Stimulated activated CD4-positive, alpha-beta T cell treated with anti-CD3 and anti-CD28 coated beads, Interleukin-4, amount 100 ng/mL, for 1 hour (primary cell): ENCODE measurements at regions not wholly inside any gene's neighbourhood (a gene's known extent, or its start where the extent isn't known, plus 50 kb on each side); places are given as distances from the start of the nearest gene placed in this dataset.
"Not testable (repeated sequence)": the region's sequence is repeated elsewhere in the genome, so short reads cannot be mapped to it uniquely, and the experiment has no call there.

Experiments
- DNase-seq: peaks from one replicate; pipeline ENCODE4 v3.0.0-alpha.2; 2020

DNA sequence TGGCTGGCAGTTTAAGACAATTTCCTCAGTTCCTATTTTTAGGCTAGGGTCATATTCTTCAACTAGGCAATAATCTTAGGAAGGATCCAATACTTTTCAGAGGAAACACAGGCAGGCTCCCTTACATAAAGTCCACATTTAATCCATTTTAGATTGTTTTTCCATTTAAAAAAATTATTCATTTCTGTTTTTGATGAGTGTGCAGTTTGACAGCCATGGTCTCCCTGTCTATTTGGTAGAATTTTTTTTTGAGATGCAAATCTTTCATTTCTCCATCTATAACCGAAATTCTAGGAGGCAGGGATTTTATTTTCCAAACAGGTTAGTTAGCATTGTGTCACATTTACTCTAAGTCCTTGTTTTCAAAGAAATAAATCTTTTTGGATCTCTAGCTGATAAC, 326.8 kb downstream of the PPP4R3C start:
- DNase-seq = no peak

DNA sequence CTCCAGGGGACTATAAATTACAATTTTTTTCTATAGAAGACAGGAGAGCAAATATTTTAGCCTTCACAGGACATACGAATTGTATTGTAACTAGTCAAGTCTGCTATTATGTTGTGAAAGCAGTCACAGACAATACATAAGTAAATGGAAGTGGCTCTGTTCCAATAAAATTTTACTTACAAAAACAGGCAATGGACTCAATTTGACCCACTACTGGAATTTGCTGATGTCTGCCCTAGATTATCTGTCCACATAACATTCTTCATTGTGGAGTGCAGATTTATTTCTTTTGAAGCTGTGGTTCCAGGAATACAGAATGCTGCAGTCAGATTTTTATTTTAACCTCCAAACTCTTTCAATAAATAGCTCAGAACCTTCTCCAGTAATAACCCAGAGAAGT, 330.3 kb downstream of the PPP4R3C start:
- DNase-seq = no peak

DNA sequence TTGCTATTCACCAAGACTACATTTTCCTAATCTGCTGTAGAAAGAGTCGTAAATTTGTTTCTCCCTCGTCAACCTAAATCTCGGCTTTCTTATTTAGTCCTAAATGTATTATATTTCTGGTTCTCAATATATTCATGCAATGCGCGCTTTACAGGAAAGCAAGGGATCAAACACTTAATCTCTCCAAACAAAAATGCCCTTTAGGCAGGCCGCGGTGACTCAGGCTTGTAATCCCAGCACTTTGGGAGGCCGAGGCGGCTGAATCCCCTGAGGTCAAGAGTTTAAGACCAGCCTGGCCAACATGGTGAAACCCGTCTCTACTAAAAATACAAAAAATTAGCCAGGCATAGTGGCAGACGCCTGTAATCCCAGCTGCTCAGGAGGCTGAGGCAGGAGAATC, 376.0 kb downstream of the PPP4R3C start:
- DNase-seq = not testable (repeated sequence)

DNA sequence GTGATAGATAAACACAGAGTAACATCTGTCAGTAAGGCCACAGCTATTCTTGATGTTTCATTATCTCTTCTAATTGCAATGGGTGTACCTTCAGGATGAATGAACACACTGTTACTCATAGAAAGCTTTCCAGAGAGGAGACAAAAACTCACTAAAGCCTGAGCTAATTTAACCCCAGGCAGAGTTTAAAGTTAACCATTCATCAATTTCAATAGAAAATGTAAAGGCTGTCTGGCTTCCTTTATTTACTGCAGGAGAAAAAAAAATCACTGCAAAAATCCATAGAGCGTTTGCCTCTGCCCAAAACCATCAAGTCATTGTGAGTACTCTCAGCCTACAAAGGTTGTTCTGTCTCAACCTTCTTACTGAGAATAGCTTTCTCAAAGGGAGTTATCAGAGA, 376.9 kb downstream of the PPP4R3C start:
- no peak for DNase-seq

DNA sequence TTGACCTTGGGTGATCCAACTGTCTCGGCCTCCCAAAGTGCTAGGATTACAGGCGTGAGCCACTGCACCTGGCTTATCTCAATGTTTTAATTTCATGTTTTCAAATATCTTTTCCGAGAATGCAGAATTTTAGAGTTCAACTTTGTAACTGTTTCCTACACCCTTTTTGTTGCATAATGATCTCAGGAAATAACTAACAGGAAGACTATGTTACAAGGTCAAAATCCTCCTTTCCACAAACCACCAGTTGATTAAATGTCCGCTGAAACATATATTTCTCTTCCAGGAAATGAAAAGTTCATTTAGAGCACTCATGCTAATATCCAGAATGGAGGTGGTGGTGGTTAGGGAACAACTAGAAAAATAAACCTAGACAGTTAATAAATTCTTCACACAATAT, 377.8 kb downstream of the PPP4R3C start:
- DNase-seq = no peak

DNA sequence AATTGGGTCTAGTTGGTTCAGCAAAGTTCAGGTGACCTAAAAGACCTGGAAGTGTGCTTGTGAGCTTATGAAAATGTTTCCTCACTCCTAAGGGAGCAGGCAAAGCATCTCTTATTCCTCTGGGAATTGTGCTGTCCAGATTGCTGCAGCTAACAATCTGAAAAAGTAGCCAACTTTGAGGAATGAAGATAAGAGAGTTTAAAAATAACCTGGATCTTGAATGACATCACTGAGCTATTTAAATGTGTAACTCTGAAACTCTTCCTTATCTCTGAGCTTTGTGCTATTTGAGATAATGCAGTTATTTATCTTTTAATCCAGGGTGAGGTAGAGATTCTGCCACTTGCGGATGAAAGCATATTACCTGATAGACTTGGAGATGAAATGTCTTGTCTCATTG, 384.8 kb downstream of the PPP4R3C start:
- DNase-seq = no peak

DNA sequence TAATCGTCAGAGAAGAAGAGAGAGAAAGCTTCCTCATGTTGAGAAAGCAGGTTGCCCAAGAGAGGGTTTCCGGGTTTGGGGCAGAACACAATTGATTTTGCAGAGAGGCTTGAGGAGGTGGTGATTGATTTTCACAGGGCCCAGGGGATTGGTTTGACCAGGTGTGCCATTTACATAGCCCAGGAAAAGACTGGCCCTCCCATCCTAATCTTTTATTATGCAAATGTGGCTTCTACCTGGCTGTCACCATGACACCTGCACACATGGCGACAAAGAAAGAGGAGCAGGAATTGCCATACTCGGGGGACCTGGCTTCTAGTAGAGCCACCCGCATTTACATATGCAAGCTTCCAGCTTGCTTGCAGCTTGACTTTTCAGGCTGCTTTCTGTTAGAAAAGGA, 405.3 kb downstream of the PPP4R3C start:
- no peak for DNase-seq

DNA sequence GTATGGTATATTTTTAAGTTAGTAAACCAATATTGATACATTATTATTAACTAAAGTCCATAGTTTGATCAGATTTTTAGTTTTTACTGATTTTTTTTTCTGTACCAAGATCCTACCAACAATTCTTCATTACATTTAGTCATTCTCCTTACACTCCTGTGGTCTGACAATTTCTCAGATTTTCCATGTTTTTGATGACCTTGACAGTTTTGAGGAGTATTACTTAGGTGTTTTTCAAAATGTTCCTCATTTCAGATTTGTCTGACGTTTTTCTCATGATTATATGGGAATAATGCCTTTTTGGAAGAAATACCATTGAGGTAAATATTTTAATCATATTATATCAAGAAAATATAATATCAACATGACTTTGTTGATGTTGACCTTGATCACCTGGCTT, 423.8 kb downstream of the PPP4R3C start:
- no peak for DNase-seq

DNA sequence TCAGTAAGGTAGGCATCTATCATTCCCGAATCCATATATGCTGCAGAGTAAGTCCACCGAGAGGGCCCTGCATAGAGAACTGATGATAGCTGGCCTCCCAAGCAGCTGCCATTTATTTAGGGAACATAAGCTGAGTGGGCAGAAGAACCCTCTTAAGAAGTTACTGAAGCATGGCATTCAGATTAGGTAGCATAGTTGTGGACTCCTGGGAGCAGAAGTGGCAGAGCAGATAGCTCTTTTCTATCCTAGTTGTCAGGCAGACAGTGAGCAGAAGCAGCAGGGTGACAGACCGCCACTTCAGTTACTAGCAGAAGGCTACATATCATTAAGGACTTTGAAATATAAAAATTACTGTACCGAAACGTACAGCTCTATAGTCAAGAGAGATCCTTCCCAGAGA, 454.7 kb downstream of the PPP4R3C start:
- DNase-seq = no peak

DNA sequence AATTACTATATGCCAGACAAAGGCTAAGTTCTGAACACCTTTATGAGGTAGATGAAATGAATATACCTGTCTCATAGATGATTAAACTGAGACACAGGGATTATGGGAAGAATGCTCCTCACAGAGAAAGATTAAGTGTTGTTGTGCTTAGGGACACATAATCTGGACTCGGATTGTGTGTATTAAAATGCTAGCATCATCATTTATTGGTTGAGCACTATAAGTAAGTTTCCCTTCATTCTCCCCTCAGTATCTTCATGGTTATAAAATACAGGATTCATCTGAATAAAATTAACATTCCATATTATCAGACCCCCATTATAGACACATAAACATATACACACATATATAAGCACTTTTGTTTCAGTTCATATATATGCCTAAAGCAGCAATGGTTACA, 463.5 kb downstream of the PPP4R3C start:
- DNase-seq = no peak

DNA sequence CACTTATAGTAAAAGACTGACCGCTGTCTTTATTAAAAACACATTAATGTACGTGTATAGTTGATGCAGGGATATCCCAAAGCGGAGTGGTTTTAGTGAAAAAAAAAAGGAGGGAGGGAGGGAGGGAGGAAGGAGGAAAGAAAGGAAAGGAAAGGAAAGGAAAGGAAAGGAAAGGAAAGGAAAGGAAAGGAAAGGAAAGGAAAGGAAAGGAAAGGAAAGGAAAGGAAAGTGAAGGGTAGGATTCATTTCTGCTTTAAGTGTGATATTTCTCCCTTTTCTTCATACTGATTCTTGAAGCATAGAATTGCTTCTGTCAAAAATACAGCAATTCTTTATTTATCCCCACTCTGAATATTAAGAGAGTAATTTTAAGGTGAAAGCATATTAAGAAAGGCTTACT, 504.9 kb downstream of the PPP4R3C start:
- DNase-seq = no peak

DNA sequence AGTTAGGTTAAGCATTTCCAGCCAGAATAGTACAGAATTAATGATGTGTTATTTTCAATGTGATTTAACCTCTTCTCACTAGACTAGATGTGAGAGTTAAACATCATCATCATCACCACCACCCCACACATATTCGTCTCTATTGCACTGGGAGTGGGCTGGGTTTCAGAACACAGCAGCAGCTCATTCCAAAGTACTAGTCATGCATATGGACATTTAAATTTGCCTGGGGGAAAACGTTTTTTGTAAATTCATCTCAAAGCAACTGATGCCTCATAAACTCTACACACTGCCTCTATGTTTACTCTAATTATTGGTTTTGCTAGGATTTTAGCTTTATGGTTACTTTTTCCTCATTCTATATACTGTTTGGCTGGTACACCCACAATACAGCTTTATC, 509.1 kb downstream of the PPP4R3C start:
- DNase-seq = no peak

DNA sequence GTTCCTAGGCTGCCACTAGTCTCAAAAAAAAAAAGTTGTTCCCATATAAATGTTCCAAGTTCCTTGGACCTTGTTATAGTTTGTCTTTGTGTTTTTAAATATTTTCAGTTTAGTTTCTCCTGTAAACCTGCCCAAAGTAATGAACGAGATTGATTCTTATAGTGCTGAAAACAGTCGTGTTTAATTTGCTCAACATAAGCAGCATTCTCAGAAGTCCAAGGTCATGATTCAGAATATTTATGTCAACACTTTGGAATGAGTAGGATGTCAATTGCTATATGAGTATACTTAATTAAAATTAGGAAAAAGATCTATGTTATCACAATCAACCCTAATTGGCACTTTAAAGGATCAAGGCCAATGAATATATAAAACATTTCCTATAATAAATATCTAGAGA, 510.9 kb downstream of the PPP4R3C start:
- DNase-seq = no peak

DNA sequence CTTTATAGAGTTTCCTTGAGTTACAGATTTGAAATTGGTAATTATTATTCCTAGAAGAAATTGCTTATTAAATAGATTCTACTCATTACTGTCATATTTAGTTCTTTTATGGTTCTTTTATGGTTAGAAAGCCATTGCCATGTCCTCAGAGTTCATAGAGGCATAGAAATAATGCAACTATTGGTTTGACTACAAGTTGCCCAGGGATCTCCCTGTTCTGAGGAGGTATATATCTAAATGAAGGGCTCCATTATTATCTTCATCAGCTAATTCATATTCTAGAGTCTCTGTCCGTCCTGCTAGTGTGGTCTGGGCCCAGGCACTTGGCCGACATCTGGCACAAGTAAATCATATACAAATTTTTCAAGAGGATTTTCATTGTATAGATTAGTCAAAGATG, 535.7 kb downstream of the PPP4R3C start:
- DNase-seq = no peak

DNA sequence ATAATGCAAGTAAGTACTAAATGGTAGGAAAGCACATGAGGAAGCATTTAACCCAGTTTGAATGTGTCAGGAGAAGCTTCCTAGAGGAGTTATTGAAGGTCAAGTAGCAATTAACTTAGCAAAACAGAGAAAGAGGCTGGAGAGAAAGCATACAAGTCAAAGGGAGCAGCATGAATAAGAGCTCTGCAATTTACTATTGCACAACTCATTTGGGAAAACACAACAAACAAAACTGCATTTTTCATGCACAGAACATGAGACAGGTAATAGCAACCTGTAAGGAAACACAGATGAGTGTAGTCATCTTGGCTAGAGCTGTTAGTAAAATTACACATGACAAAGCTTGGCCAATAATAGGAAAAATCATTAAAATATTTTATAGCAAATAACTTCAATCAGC, 538.1 kb downstream of the PPP4R3C start:
- no peak for DNase-seq

DNA sequence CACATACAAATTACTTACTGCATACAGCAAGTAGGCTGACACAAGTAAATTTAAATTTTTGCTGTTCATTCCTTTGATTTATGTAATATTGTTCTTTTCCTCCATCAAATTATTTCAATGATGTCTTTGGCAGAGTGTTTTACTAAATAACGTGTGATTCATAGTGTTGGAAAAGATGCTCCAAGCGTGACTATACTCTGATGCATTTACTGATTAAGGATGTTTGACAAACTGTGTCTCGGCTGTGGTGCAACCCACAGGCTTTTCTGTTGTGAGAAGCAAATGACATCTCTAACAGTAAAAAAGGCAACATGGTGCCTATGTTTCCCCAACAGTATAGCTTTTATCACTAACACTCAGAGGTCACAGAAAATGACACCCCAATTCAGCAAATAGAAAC, 540.9 kb downstream of the PPP4R3C start:
- no peak for DNase-seq

DNA sequence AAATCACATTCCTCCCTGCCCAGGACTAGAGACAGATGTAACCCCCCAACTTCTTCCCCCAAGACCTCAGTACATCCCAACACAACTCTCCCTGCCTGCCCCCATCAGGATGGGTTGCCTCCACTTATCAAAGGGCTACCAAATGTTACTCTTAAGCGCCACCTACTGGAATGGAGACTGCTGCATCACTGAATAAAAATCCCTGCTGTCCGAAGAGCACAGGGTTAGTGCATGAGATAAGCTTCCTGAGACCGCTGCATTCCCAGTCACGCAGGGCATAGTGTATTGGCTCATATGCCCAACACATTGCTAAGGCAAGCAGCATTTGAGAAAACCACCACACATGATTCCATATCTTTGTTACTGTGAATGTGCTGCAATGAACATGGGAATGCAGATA, 544.5 kb downstream of the PPP4R3C start:
- no peak for DNase-seq

DNA sequence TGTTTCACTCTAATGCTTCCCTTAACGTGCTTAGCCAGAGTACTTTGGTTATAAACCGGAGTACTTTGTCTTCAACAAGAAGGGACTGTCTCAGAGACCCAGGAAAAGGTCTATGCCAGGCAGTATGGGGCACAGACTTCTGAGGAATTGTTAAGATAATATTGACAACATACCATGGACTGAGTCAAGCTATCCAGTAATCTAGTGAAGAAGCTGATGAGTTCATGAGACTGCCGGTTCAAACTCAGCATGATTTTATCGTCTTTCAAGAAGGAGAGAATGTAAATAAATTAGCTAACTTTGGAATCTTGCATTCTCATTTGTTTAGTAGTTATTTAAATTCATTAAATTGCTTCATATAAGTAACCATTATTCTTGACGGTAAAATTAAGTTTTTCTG, 546.1 kb downstream of the PPP4R3C start:
- DNase-seq = no peak

DNA sequence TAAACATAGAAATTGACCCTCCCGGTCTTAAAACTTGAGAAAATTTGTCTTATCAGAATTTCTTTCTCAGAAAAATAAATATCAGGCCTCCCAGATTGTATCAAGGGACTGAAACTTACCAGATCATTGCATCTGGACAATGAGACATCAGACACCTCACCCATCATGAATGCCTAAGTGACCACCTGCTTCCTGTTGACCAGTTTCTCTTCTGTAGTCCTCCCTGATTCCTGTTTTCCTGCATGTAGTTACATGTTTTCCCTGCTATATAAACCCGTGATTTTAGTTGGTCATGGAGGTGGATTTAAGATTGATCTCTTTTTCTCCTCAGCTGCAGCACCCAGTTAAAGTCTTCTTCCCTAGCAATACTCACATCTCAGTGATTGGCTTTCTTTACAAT, 548.1 kb downstream of the PPP4R3C start:
- DNase-seq = no peak

DNA sequence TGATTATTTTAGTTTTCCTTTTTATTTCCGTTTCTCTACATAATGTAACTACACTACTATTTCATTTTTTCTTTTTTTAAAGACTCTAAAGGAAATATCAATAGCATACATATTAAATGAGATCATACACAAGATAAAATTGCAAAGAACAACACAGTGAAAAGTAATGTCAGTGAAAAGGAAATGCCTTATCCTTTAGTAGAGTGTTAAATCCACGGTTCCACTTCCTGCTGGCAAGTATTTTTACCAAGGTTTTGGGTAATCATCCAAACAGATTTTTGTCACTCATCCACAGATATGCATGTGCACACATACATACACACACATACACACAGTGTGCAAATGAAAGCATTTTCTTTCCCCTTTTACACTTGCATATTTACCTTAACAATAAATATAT, 548.9 kb downstream of the PPP4R3C start:
- DNase-seq = no peak

DNA sequence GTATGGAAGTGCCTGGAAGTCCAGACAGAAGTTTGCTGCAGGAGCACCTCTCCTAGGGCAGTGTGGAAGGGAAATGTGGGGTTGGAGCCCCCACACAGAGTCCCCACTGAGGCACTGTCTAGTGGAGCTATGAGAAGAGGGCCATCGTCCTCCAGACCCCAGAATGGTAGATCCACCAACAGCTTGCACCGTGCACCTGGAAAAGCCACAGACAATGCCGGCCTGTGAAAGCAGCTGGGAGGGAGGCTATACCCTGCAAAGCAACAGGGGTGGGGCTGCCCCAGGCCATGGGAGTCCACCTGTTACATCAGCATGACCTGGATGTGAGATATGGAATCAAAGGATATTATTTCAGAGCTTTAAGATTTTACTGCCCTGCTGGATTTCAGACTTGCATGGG, 551.4 kb downstream of the PPP4R3C start:
- DNase-seq = not testable (repeated sequence)

DNA sequence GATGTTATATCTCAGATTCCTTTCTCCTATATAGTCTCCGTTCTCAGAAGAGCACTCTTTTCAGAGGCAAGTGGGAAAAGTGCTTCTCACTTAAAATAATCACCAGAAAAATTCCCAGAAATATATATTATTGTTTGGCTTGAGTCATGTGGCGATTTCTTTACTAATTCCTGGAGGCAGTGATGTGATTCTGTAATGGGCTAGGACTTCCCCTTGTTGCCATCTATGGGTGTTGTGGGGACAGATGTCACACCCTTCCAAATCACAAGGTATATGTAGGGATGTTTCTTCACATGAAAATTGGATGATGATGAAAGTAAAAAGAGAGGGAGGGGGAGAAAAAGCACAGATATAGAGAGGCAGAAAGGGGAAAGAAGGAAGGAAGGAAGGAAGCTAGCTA, 553.4 kb downstream of the PPP4R3C start:
- DNase-seq = no peak

DNA sequence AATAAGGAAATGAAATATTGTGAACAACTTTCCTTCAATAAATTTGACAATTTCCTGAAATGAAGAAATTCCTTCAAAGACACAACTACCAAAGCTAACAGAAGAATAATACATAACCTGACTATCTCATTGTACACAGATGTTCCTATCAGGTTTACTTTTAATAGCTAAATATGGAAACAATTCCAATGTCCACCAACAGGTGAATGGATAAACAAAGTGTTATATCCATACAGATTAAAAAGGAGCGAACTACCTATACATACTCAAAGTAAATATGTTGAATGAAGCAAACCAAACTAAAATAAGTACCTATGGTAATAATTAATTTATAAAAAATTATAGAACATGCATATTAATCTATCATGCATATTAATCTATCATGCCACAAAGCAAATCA, 554.9 kb downstream of the PPP4R3C start:
- DNase-seq = no peak

DNA sequence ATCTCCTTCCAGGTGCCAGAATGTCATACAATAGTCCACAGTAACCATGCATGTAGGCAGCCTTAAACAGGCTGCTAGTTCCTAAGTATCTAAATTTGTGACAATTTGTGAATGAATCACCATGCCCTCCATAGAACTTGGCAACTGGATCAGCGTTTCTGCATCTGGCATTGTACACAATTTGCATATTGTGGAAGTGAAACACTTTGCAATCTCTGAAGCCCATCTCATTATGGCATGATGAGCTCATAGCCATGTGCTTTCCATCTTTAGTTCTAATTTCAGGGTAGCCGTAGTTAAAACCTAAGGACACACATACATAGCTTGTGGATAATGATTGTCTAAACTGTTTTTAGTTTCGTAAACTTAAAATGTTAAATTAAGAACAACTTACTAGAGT, 573.6 kb downstream of the PPP4R3C start:
- DNase-seq = no peak

DNA sequence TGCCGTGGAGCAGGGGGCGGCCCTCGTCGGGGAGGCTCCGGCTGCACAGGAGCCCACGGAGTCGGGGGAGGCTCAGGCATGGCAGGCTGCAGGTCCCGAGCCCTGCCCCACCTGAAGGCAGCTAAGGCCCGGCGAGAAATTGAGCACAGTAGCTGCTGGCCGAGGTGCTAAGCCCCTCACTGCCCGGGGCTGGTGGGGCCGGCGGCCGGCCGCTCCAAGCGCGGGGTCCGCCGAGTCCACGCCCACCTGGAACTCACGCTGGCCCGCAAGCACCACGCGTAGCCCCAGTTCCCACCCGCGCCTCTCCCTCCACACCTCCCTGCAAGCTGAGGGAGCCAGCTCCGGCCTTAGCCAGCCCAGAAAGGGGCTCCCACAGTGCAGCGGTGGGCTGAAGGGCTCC, 589.4 kb downstream of the PPP4R3C start:
- no peak for DNase-seq

DNA sequence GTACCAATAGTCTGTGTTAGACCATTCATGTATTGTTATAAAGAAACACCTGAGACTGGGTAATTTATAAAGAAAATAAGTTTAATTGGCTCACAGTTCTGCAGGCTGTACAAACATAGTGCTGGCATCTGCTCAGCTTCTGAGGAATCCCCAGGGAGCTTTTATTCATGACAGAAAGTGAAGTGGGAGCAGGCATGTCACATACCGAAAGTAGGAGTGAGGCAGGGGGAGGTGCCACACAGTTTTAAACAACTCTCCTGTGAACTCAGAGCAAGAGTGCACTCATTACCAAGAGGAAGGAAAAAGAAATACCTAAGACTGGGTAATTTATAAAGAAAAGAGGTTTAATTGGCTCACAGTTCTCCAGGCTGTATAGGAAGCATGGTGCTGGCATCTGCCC, 591.2 kb downstream of the PPP4R3C start:
- DNase-seq = no peak
